HEK293T (cell line): ENCODE measurements at regions not wholly inside any gene's neighbourhood (a gene's known extent, or its start where the extent isn't known, plus 50 kb on each side); places are given as distances from the start of the nearest gene placed in this dataset.
"Not testable (repeated sequence)": the region's sequence is repeated elsewhere in the genome, so short reads cannot be mapped to it uniquely, and the experiment has no call there.

Source experiments
- CTCF ChIA-PET: fragments of 350-600 bp; formaldehyde crosslinking; extraction: SDS; loops from one replicate; lab custom pipeline; 2021; ENCODE audit warnings: antibody characterized with exemption, inconsistent platforms; lab: Yijun Ruan, JAX
- POLR2A ChIA-PET: fragments of 350-600 bp; formaldehyde crosslinking; extraction: SDS; loops from one replicate; lab custom pipeline; 2020; ENCODE audit warnings: antibody characterized with exemption, inconsistent platforms; lab: Yijun Ruan, JAX
- DNase-seq: peaks from one replicate; pipeline ENCODE4 v3.0.0; 2012; ENCODE audit warnings: mixed read lengths; ENCODE audit errors: extremely low spot score
- ARNT ChIP-seq: fragments of 450-650 bp; IDR thresholded peaks from 2 replicates; pipeline ENCODE4 v1.6.1; 2017; ENCODE audit warnings: mild to moderate bottlenecking
- BHLHE40 ChIP-seq: fragments of 450-650 bp; IDR thresholded peaks from 2 replicates; pipeline ENCODE4 v1.6.1; 2016; ENCODE audit warnings: mild to moderate bottlenecking, moderate library complexity, borderline replicate concordance
- CTBP1 ChIP-seq: fragments of 450-650 bp; IDR thresholded peaks from 2 replicates; pipeline ENCODE4 v1.6.1; 2016; ENCODE audit warnings: borderline replicate concordance
- ELF4 ChIP-seq: fragments of 450-650 bp; IDR thresholded peaks from 2 replicates; pipeline ENCODE4 v1.6.1; 2017; ENCODE audit warnings: antibody characterized with exemption
- FOXA1 ChIP-seq: fragments of 450-650 bp; IDR thresholded peaks from 2 replicates; pipeline ENCODE4 v1.6.1; 2016; ENCODE audit warnings: mild to moderate bottlenecking
- FOXK2 ChIP-seq: fragments of 450-650 bp; IDR thresholded peaks from 2 replicates; pipeline ENCODE4 v1.6.1; 2016; ENCODE audit warnings: mild to moderate bottlenecking
- FOXM1 ChIP-seq: fragments of 450-650 bp; IDR thresholded peaks from 2 replicates; pipeline ENCODE4 v1.6.1; 2017; ENCODE audit warnings: mild to moderate bottlenecking, borderline replicate concordance
- HDGF ChIP-seq: fragments of 450-650 bp; IDR thresholded peaks from 2 replicates; pipeline ENCODE4 v1.6.1; 2017; ENCODE audit warnings: antibody characterized with exemption, borderline replicate concordance
- L3MBTL2 ChIP-seq: fragments of 450-650 bp; conservative IDR thresholded peaks from 2 replicates; pipeline ENCODE4 v1.6.1; 2016; ENCODE audit warnings: mild to moderate bottlenecking
- LEF1 ChIP-seq: fragments of 450-650 bp; IDR thresholded peaks from 2 replicates; pipeline ENCODE4 v1.6.1; 2017; ENCODE audit warnings: mild to moderate bottlenecking, borderline replicate concordance
- NFRKB ChIP-seq: fragments of 450-650 bp; IDR thresholded peaks from 2 replicates; pipeline ENCODE4 v1.6.1; 2016; ENCODE audit warnings: mild to moderate bottlenecking, moderate library complexity
- SP1 ChIP-seq: fragments of 450-650 bp; IDR thresholded peaks from 2 replicates; pipeline ENCODE4 v1.6.1; 2017
- SUZ12 ChIP-seq: fragments of 450-650 bp; IDR thresholded peaks from 2 replicates; pipeline ENCODE4 v1.6.1; 2016; ENCODE audit warnings: mild to moderate bottlenecking
- TARDBP ChIP-seq: fragments of 450-650 bp; IDR thresholded peaks from 2 replicates; pipeline ENCODE4 v1.6.1; 2016
- ZNF384 ChIP-seq: fragments of 450-650 bp; IDR thresholded peaks from 2 replicates; pipeline ENCODE4 v1.6.1; 2016
- TF ChIP-seq, protein P1 (sequence below): fragments of 450-650 bp; IDR thresholded peaks from 2 replicates; pipeline ENCODE4 v1.6.1; 2016

DNA sequence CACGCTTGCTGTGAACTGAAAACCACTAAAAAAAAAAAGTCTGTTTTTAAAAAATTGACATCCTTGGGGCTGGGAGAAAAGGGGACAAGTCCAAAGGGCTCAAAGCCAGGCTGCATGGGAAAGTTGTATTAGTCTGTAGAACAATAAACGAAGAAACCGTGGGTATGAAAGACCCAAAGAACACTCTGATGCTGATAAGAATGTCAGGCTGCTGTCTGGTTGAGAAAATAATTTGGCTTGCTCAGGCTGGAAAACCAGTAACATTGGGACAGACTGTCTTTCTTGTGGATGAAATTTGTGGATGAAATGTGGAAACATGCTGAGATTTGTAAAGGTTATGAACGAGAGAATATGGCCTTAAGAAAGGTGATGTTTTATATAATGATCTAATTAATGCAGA lies 68.5 kb upstream of the HSPB3 start:
- no peak for DNase-seq
- TF ChIP-seq FOXK2 (no peak), CTBP1 (no peak), ARNT (no peak), ZNF384 (no peak), FOXA1 (no peak), SP1 (no peak), FOXM1 (no peak), HDGF (no peak), LEF1 (no peak), ELF4 (no peak), TARDBP (no peak), BHLHE40 (no peak), NFRKB (no peak), SUZ12 (no peak), L3MBTL2 (no peak)
- TF ChIP-seq, protein P1, sequence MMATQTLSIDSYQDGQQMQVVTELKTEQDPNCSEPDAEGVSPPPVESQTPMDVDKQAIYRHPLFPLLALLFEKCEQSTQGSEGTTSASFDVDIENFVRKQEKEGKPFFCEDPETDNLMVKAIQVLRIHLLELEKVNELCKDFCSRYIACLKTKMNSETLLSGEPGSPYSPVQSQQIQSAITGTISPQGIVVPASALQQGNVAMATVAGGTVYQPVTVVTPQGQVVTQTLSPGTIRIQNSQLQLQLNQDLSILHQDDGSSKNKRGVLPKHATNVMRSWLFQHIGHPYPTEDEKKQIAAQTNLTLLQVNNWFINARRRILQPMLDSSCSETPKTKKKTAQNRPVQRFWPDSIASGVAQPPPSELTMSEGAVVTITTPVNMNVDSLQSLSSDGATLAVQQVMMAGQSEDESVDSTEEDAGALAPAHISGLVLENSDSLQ, result no peak
- ChIA-PET CTCF (no interaction called here), POLR2A (no interaction called here)

DNA sequence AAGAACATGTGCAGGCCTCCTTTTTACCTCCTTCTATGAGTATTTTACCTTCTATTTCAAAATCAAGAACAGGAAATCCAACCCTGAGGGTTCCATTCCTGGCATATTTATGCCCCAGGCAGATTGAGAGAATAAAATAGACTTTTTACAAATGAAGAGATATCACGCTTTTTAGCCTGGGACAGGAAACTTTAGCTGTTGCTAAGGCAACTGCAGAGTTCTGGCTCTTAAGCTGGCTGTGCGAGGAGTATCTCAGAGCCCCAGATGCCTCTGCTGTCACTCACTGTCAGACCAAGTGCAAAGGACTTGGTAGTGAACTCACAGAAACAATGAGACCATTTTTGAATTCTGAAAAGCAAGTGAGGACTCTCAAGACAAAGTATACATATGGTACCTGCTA lies 69.5 kb upstream of the HSPB3 start:
- POLR2A ChIA-PET, result no interaction called here
- no peak for TF ChIP-seq FOXA1
- TF ChIP-seq, protein P1, result peak; percentile 58; the same call in 1 of the 2 replicates
- no peak for DNase-seq
- CTCF ChIA-PET, result no interaction called here

DNA sequence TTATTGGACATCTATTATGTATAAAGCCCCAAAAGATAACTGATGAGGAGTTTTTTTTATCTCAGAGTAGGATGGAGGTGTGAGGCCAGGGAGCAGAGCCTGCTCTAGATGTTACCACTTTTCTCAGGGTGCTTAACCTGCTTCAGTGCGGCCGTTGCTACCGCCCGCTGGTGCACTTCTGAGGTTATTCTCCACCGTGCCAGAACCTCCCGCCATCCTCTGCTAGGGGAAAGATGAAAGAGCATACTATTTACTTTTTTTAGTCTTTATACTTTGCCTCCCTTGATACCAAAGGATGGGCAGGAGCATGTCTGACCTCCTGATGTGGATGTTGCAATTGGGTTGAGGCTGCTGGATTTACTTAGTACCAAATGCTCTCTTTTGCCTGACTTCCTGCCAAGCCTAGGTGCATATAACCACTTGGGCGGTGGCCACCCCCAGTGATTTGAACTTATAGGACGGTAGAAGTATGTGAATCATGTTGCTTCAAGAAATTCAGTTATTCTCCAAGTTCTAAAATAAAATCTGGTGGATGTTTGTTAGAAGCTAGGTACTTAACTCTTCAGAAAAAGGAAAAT lies 71.1 kb upstream of the HSPB3 start:
- CTCF ChIA-PET, result no interaction called here
- no peak for DNase-seq
- POLR2A ChIA-PET, result no interaction called here
- TF ChIP-seq FOXA1 (no peak), NFRKB (no peak), CTBP1 (no peak), SUZ12 (no peak), SP1 (no peak), TARDBP (no peak), HDGF (no peak), FOXM1 (no peak), L3MBTL2 (no peak), BHLHE40 (no peak), ZNF384 (no peak), LEF1 (no peak), ELF4 (no peak), ARNT (no peak), FOXK2 (no peak)
- TF ChIP-seq, protein P1, result no peak

DNA sequence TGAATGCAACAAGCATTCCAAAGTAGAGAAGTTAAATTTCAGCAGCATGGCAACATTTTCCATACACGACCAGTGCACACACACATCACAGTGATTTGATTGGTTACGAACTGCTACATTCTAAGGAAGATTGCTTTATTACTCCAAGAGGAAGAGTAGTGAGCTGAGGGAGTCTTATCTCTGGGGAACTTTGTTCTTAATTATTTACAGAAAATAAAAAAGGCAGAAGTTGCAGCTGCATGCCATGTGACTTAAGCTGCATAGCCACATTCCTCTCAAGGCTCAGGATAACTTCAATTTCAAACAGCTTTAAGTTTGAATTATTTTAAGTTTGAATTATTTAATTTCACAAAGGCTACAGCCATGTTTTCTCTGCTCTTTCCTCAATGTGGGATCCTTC lies 71.6 kb upstream of the HSPB3 start:
- CTCF ChIA-PET, result no interaction called here

DNA sequence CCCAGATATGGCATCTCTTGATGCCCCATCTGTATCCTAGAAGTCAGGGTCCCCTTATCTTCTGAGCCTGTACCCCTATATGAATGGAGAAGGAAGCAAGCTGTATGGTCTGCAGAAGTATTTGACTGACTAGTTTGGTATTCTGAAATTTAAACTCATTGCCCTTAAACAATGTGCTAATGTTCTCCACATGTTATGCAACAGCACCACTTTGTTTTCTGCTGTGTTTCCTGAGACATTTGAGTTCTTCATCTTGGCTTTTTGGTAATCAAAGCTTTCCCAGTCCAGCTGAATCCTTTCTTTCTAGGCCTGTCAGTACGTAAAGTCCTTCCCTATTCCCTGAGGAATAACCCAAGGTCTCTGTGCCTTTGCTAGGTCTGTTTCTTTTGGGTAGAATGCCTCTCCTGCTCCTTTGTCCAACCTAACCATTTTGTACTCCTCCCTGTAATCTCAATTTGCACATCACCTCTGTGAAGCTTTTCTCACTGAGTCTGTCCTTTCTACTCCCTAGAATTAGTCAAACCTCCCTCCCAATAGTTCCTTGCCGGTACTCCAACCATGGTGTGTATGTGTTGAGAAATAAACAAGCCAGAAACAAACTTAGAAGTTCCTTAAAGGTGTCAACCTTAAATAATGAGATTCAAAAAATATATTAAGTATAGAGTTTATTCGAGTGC lies 72.1 kb upstream of the HSPB3 start:
- TF ChIP-seq CTBP1 (no peak), ELF4 (no peak), SUZ12 (no peak), L3MBTL2 (no peak), FOXM1 (no peak), SP1 (no peak)
- no peak for DNase-seq
- CTCF ChIA-PET, result no interaction called here
- POLR2A ChIA-PET, result no interaction called here

More for the DNA sequence above, 71.6 kb upstream of the HSPB3 start:
- no peak for DNase-seq
- POLR2A ChIA-PET, result no interaction called here
- TF ChIP-seq FOXM1 (no peak), SUZ12 (no peak), ARNT (no peak), CTBP1 (no peak), TARDBP (no peak)
- TF ChIP-seq, protein P1, result no peak

DNA sequence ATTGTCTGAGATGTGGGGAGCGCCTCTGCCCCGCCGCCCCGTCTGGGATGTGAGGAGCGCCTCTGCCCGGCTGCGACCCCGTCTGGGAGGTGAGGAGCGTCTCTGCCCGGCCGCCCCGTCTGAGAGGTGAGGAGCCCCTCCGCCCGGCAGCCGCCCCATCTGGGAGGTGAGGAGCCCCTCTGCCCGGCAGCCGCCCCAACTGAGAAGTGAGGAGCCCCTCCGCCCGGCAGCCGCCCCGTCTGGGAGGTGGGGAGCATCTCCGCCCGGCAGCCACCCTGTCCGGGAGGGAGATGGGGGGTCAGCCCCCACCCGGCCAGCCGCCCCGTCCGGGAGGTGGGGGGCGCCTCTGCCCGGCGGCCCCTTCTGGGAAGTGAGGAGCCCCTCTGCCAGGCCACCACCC lies 70.9 kb upstream of the ARL15 start:
- POLR2A ChIA-PET, DNase-seq, CTCF ChIA-PET: not testable (repeated sequence)
